AG04450 (cell line): ENCODE measurements at regions not wholly inside any gene's neighbourhood (a gene's known extent, or its start where the extent isn't known, plus 50 kb on each side); places are given as distances from the start of the nearest gene placed in this dataset.

Experiments used
- CTCF ChIA-PET: fragments of 300-600, 350-600 bp; formaldehyde crosslinking; extraction: SDS; loops from one replicate; lab custom pipeline; 2022; ENCODE audit warnings: antibody characterized with exemption, inconsistent platforms; lab: Charles Lee
- POLR2A ChIA-PET: fragments of 350-600 bp; formaldehyde crosslinking; extraction: SDS; loops from one replicate; lab custom pipeline; 2021; ENCODE audit warnings: antibody characterized with exemption, inconsistent platforms; lab: Yijun Ruan, JAX
- DNase-seq: peaks from one replicate; pipeline ENCODE4 v3.0.0-alpha.2; 2011; ENCODE audit warnings: low read depth, low spot score
- H3K27ac ChIP-seq: one replicate; pipeline ENCODE4 v1.5.1; 2012; ENCODE audit warnings: low read depth, low read length, control low read depth
- H3K27me3 ChIP-seq: one replicate; pipeline ENCODE4 v1.6.0; 2012; ENCODE audit warnings: low read length; ENCODE audit not compliant: control insufficient read depth, insufficient read depth
- H3K4me3 ChIP-seq: 2 replicates; pipeline ENCODE4 v1.5.1; 2011; ENCODE audit warnings: mild to moderate bottlenecking, low read depth, low read length, control low read depth
- H3K9me3 ChIP-seq: 2 replicates; pipeline ENCODE4 v1.5.1; 2012; ENCODE audit warnings: low read length; ENCODE audit not compliant: control insufficient read depth, insufficient read depth
- TF ChIP-seq, protein P1 (sequence below): IDR thresholded peaks from 2 replicates; pipeline ENCODE4 v1.5.1; 2011; ENCODE audit warnings: low read depth, low read length, control low read depth, inconsistent platforms

GRCh38 chr4:32037399-32037798 lies 1317.2 kb downstream of the PCDH7 start:
- ChIA-PET CTCF (no interaction called here), POLR2A (no interaction called here)
- Histone ChIP-seq H3K4me3 (no peak overlapping the region), H3K27me3 (no peaks in the 10 kb centered on the region), H3K27ac (no peak overlapping the region), H3K9me3 (no peaks in the 10 kb centered on the region)
- TF ChIP-seq, protein P1, sequence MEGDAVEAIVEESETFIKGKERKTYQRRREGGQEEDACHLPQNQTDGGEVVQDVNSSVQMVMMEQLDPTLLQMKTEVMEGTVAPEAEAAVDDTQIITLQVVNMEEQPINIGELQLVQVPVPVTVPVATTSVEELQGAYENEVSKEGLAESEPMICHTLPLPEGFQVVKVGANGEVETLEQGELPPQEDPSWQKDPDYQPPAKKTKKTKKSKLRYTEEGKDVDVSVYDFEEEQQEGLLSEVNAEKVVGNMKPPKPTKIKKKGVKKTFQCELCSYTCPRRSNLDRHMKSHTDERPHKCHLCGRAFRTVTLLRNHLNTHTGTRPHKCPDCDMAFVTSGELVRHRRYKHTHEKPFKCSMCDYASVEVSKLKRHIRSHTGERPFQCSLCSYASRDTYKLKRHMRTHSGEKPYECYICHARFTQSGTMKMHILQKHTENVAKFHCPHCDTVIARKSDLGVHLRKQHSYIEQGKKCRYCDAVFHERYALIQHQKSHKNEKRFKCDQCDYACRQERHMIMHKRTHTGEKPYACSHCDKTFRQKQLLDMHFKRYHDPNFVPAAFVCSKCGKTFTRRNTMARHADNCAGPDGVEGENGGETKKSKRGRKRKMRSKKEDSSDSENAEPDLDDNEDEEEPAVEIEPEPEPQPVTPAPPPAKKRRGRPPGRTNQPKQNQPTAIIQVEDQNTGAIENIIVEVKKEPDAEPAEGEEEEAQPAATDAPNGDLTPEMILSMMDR, result no peak
- DNase-seq, result no peak

GRCh38 chr4:32042486-32043247 lies 1322.5 kb downstream of the PCDH7 start:
- Histone ChIP-seq H3K4me3 (no peak overlapping the region), H3K9me3 (no peaks in the 10 kb centered on the region), H3K27ac (no peak overlapping the region), H3K27me3 (no peaks in the 10 kb centered on the region)
- TF ChIP-seq, protein P1, result no peak
- no peak for DNase-seq
- POLR2A ChIA-PET, result no interaction called here
- CTCF ChIA-PET, result no interaction called here

DNA sequence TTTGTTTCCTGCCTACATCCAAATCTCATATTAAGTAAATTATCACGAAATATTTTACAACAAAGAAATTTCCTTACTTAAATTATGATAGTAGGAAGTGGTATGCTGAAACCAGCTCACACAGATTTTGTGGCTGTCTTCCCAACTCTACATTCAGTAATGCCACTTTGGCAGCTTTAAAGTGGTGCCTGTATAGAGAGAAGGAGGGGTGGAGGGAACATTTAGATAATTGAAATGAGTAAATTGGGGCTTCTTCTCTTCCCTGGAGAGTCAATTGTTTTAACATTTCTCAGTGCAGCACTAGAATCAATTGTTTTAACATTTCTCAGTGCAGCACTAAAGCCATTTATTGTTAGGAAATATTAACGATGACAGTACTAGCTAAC lies 1323.1 kb downstream of the PCDH7 start:
- Histone ChIP-seq H3K9me3 (no peaks in the 10 kb centered on the region), H3K27me3 (no peaks in the 10 kb centered on the region), H3K27ac (no peak overlapping the region), H3K4me3 (no peak overlapping the region)
- TF ChIP-seq, protein P1, result no peak
- ChIA-PET CTCF (no interaction called here), POLR2A (no interaction called here)
- DNase-seq, result no peak

DNA sequence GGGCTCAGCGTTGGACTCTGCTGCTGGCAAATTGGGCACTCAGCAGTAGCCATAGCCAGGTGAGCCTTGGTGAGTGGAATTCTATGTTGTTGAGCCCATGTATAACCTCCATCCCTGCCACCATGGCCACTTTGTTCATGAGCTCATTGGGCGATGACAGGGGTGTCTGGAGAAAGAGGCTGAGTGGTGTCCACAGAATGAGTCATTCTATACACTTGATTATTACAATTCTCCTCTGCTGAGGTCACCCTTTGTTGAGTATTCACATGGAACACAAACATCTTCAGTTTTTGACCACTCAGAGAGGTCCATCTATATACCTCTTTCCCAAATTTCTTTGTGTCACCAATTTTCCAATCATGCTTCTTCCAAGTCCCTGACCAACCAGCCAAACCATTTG lies 1341.7 kb downstream of the PCDH7 start:
- ChIA-PET CTCF (no interaction called here), POLR2A (no interaction called here)
- Histone ChIP-seq H3K27ac (no peak overlapping the region), H3K27me3 (no peaks in the 10 kb centered on the region), H3K9me3 (no peaks in the 10 kb centered on the region), H3K4me3 (no peak overlapping the region)
- TF ChIP-seq, protein P1, result no peak
- DNase-seq, result no peak

- TF ChIP-seq, protein P1, result no peak
- ChIA-PET POLR2A (no interaction called here), CTCF (no interaction called here)
- peaks cover 4% of the 10 kb centered on the region for H3K9me3 ChIP-seq
- DNase-seq, result no peak
- no peak overlapping the region for H3K27ac ChIP-seq
- H3K4me3 ChIP-seq, result no peak overlapping the region
- no peaks in the 10 kb centered on the region for H3K27me3 ChIP-seq
These were observed 1353.4 kb downstream of the PCDH7 start for GRCh38 chr4:32073542-32073941.
